ENCODE measurements at regions not wholly inside any gene's neighbourhood (a gene's known extent, or its start where the extent isn't known, plus 50 kb on each side); places are given as distances from the start of the nearest gene placed in this dataset.

DNA sequence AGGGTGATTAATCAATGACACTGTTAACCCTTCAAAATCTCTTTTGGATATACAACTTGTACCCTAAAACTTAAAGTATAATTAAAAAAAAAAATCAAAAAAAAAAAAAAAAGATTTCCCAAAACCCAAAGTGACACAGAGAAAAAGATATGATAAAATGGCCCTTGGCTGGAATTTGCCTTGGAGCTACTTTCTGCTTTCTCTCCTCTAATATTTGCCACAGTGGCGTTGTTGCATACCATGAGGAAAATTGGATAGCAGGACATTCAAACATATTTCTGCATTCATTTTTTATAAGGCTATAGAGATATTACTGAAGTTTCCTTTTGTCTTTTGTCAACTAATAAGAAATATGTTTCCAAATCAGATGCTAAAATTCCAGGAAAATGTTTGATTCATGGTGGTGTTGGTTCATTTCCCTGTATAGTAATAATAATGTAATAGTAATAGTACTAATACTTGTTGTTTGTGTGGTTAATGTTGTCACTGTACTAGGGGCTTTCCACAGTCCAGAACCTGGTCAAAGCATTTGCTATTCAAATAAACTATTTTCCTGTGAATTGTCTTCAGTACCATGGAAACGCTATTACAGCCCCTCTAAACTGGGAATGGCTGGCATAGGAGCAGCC, 441.3 kb upstream of the THBS1 start:
- no peak for DNase-seq (ENCODE audit: extremely low read depth in 1 of 11, low read depth in 9 of 11, low spot score in 4 of 11)

DNA sequence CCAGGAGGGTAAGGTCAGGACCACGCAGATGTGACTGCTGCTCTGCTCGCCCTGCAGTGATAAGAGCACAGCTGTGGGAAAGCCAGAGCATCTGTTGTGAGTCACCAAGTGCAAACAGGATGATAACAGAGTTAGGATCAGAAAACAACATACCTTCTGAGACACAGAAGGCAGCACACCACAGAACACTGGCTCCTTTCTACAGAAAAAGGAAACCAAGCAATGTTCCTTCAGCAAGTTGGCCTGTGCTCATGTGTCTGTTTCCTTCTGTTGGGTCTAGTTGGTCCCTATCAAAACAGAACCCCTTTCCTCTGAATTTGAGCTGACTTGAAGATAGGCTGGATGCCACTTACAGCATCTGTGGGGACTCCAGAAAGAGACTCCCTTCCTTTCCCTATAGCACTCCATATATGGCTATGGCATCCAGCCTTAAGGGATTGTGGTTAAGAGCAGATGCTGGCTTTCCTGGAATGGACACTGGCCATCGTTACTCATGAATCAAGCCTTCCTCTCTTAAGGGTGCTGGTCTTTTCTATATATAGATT, 440.7 kb upstream of the THBS1 start:
- DNase-seq (ENCODE audit: extremely low read depth in 1 of 11, low read depth in 9 of 11, low spot score in 4 of 11): no peak

DNA sequence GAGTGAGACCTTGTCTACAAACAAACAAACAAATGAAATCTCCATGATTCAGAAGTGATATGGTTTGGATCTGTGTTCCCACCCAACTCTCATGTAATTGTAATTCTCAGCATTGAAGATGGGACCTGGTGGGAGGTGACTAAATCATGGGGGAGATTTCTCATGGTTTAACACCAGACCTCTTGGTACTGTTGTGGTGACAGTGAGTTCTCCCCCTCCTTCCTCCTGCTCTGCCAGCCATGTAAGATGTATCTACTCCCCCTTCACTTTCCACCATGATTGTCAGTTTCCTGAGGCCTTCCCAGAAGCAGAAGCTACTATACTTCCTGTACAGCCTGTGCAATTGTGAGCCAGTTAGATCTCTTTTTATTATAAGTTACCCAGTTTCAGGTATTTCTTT, 438.4 kb upstream of the THBS1 start:
- no peak for DNase-seq (ENCODE audit: extremely low read depth in 1 of 11, low read depth in 9 of 11, low spot score in 4 of 11)

DNA sequence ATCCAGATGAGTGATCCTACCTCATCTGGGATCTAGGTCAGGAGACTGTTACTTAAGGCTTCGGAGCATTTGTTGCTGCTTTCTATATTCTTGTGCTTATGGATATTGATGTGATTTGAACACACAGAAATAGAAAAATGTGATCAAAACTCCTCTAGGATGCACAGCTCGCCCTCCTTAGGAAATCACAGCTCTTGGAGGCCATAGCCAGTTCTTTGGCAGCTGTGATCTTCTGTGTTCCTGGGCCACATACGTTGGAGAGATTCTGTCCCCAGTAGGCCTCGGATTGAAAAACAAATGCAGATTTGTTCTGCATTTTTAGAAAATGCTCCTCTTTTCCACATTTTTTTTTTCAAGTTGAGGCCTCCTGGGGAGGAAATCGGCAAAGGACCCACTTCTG, 437.4 kb upstream of the THBS1 start:
- no peak for DNase-seq (ENCODE audit: extremely low read depth in 1 of 11, low read depth in 9 of 11, low spot score in 4 of 11)

DNA sequence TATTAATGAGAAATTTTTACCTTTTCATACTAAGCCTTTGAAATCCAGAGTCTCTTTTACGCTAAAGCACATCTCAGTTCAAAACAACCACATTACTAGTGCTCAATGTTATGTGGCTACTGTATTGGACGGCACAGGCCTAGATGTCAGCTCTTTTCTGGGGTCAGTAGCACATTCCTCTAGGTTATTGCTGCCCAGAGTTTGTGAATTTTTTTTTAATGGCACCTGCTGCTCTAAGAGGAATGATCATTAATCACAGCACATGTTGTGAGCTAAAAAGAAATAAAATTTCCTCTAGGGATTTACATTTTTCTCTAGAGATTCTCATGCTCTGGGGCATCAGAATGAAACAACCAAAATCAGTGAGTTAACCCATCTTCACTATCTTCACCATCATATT, 436.8 kb upstream of the THBS1 start:
- no peak for DNase-seq (ENCODE audit: extremely low read depth in 1 of 11, low read depth in 9 of 11, low spot score in 4 of 11)

DNA sequence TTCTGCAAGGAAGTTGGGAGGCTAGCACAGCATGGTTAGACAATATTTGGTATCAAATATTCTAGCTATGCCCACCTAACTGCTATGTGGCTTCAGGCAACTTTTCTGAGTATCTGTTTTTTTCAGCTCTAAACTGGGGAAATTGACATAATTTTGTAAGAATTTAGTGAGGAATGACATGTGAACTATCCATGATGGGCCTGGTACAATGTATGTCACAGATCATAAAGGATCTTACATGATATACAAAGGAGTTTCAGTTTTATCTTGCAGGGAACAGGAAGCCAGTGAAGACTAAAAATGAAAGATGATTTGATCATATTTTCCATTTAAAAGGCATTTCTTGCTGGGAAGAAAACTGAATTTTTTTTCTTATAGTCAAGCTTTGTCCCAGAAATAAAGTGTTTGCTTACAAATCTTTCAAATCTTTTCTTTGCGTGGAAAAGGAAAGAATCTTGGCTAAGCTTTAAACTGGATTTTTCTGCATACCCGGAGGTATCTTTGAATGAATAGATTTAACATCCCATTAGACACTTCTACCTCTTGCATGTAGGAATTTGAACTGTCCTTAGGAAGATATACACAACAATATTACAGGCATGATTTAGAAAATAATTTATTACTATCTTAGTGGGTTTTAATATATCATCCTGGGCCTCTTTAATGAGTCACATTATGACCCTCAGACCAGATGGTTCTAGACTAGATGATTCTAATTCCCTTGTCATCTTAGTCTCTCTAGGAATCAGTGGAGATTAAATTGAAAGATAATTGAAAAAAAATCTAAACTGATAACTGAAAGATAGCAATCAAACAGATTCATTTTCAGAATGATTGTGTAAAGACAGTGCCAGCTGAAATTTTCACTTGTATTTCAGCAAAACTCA, 436.0 kb upstream of the THBS1 start:
- no peak for DNase-seq (ENCODE audit: extremely low read depth in 1 of 11, low read depth in 9 of 11, low spot score in 4 of 11)

DNA sequence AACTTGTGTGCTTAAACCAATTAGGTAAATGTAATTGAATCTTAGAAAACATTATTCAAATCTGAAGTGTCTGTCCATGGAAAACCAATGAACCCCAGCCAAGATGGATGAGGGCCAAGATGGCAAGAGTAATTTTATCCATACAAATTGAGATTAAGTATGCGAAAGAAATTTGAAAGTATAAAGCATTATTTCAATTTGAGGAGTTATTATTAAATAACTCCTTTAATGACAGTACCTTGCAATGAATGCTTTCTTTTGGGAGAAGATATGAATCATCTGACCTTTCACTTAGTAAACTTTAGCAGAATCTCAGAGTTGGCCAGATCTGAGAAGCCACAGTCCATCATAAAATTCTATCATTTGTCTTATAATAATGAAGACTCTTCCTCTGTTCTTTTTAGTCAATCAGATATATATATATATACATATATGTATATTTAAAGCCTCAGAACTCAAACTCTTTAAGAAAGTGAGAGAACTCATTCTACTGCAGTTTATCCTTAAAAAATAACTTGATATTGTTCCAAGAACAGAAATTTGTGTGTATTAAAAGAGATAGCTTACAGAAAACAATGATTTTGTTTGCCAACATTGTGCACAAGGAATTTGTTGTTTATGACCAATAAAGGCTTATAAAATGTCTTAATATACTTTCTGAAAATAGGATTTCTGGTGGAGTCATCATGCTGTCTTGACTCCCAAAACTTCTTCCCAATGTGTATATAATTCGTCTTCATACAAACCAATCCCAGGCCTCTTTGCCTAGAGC, 434.8 kb upstream of the THBS1 start:
- DNase-seq (ENCODE audit: extremely low read depth in 1 of 11, low read depth in 9 of 11, low spot score in 4 of 11): no peak

DNA sequence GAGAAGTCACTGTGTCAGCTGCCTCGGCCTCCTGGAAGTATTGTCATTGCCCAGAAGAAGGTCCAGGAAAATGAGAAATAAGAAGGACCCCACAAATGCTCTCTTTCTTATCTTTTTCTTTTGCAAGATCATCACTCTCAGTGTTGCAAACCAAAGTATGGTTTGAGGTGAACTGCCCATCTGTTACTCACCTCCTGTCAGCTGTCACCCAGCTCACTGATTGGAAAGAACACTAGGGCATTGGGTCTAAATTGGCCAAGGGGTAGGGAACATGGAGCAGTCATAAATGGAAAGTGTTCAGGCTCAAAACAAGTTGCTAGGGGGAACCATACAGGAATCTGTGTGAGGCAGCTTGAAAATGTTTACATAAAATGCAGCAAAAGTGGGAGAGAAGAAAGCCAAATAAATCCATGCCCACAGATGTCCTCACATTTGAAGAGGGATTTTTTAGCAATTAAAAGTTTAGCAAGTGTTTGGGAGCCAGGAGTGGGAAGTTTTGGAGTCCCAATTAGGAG, 431.2 kb upstream of the THBS1 start:
- DNase-seq (ENCODE audit: extremely low read depth in 1 of 11, low read depth in 9 of 11, low spot score in 4 of 11): no peak

DNA sequence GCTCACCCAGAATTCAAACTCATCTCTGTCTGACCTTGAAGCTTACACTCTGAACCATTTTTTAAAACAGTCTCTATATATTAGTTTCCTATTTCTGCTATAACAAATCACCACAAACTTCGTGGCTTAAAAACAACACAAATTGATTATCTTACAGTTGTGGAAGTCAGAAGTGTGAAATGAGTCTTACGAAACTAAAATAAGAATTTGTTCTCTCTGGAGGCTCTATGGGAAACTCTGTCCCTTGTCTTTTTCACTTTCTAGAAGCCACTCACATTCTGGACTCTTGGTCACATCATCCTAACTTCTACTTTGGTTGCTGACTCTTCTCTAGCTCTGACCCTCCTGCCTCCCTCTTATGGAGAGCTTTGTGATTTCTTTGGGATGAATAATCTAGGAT, 429.3 kb upstream of the THBS1 start:
- DNase-seq (ENCODE audit: extremely low read depth in 1 of 11, low read depth in 9 of 11, low spot score in 4 of 11): no peak

DNA sequence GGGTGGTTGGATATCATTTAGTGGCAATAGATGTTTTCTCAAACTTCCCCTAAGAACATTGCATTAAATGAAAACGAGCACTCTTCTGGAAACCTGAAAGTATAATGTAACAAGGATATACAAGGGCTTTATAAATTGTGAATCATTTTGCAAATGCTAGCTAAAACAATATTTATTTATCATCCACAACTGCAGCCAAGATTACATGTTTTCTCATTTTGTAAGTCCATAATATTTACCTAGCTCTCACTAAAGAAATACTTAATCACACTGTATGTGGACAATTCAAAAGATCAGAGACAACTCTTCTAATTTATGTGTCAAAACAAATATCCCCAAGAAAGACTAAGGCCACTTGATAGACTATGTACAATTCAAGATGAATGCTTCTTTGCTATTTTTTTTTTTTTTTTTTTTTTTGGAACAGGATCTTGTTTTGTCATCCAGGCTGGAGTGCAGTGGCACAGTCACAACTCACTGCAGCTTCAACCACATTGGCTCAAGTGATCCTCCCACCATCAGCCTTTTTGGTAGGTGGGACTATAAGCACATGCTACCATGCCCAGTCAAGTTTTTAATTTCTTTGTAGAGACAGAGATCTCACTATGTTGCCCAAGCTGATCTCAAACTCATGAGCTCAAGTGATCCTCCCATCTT, 427.7 kb upstream of the THBS1 start:
- no peak for DNase-seq (ENCODE audit: extremely low read depth in 1 of 11, low read depth in 9 of 11, low spot score in 4 of 11)

DNA sequence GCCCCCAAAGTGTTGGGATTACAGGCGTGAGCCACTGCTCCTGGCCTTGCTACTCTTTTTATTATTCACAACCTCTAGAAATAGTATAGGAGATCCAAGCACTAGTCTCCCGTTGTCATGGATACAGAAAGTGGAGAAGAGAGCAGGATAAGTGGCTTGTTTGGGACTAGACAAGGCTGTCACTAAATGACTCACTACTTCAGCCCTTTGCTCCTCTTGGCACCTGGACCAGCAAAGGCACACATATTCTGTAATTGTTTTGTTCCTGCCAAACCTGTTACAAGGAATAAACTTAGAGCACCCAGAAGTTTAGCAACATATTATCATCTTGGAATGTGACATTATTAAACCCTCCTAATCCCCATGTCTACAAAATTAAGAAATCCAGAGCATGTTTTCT, 427.2 kb upstream of the THBS1 start:
- DNase-seq (ENCODE audit: extremely low read depth in 1 of 11, low read depth in 9 of 11, low spot score in 4 of 11): no peak

DNA sequence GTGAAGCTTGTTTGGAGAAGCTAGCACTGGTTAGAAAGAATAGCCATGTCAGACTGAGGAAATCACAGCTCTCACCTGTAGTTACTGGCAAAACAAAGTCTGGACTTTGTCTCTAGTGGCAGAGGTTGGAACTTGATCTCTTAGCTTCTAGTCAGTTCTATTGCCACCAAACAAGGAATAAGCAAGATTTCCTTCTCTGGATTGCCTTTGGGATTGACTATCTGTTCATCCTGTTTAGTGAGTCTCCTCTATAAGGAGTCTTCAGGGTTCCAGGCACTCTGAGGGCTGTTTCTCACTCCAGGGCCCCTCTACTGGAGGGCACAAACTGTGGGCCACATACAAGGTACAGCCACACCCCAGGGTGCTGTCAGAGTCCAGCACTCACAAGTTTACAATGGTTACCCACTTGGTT, 426.6 kb upstream of the THBS1 start:
- no peak for DNase-seq (ENCODE audit: extremely low read depth in 1 of 11, low read depth in 9 of 11, low spot score in 4 of 11)

DNA sequence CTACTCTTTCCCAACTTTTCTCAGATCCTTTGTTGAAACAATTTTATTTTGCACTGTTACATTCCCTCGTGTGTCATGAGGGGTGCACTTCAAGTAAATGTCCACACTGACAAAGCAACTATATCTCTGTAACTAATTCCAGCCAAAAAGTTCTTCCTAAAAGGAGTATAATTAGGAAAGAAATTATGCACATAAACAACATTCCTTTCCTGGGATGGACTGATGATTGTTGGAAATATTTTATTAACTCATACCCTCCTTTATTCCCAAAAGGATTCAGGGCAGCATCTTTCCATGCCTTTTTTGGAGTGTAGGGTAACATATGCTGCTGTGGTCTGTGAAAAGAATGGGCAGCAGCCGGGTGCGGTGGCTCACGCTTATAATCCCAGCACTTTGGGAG, 426.1 kb upstream of the THBS1 start:
- no peak for DNase-seq (ENCODE audit: extremely low read depth in 1 of 11, low read depth in 9 of 11, low spot score in 4 of 11)

DNA sequence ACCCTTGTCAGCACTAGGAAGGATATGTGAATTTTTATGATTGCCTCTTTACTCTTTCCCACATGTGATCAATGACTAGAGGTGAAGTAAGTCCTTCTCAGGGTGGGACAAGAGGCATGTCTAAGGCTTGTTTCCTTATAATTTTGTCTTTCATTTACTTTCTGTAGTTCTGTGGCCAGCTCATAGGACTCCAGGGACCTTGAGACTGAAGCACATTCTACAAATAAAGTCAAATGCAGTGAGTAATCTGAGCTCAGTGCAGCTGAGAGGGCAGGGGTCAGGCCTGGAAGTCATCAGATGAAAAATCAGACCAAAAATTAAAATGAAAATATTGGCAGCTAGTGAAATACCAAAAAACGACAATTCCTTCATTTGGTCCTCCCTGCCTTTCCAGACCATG, 424.7 kb upstream of the THBS1 start:
- DNase-seq (ENCODE audit: extremely low read depth in 1 of 11, low read depth in 9 of 11, low spot score in 4 of 11): no peak

DNA sequence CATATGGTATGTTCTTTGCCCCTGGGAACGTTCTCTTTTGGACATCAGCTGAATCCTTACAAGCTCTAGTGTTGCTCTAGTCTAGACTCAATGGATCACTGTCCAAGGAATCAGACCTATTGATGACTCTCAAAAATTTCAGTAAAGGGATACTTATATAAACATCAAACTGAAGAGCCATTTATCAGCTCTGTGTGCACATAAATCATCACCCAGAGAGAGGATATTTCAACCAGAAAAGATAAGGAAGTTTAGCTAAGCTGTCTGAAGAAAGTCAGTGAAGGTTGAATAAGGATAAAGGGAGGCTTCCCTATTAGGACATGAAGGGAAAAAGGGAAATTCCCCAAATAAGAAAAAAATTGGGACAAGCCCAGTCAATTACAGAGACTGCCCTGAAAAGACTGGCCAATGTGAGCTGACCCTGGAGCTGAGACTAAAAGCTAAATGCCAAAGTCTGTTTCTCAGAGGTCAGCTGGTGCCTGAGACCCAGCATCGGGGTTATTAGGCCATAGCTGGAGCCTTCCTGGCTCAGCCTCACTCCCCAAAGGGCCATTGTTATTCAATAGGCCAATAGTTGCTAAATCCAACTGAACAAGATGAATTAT, 424.1 kb upstream of the THBS1 start:
- DNase-seq (ENCODE audit: extremely low read depth in 1 of 11, low read depth in 9 of 11, low spot score in 4 of 11): no peak

DNA sequence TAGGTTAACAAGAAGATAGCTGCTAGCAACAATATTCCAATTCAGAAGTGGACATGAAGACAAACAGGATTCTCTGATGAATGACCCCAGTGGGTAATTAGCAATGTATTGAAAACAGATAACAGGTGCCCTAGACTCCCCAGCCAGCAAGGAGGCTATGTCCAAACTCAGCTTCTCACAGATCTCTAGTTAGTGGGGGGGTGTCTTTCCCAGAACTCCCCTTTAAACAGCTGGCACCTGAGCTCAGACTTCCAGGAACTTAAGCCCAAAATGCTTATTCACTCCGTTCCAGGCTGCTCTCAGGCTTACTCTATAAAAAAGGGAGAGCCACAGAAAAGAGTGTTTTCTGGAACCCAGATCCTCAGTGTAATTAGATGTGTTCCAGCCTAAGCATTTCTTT, 423.0 kb upstream of the THBS1 start:
- DNase-seq (ENCODE audit: extremely low read depth in 1 of 11, low read depth in 9 of 11, low spot score in 4 of 11): no peak

DNA sequence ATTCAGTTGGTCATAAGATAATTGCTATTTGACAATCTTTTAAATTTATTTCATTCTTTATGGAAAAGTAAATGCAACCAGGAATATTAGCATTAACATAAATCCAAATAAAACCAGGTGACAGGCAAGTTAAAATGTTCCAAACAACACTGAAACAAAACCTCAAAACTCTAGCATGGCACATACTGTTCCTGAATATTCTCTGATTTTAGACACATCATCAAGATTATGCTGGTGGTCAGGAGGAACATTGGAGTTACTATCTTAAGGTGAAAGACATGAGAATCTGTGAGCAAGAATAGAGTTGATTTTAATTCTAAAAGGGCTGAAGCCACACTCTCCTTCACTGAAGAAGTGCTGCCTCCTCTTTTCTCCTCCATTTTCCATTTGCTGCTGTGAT, 421.0 kb upstream of the THBS1 start:
- DNase-seq (ENCODE audit: extremely low read depth in 1 of 11, low read depth in 9 of 11, low spot score in 4 of 11): no peak

DNA sequence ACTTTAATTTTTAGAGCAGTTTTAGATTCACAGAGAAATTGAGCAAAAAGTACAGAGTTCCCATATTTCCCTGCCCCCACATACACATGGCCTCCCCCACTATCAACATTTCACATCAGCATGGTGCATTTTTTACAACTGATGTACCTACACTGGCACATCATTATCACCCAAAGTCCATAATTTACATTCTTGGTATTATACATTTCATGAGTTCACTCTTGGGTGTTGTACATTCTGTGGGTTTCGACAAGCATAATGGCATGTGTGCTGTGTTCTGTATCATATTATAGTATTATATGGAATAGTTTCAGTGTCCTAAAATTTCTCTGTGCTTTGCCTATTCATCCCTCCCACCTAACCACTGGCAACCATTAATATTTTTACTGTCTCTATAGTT, 419.8 kb upstream of the THBS1 start:
- no peak for DNase-seq (ENCODE audit: extremely low read depth in 1 of 11, low read depth in 9 of 11, low spot score in 4 of 11)
